MM.1S (cell line): ENCODE measurements at regions not wholly inside any gene's neighbourhood (a gene's known extent, or its start where the extent isn't known, plus 50 kb on each side); places are given as distances from the start of the nearest gene placed in this dataset.

Experiments used
- EZH2 ChIP-seq: fragments of 300-600 bp; sonication (generic); optimal IDR thresholded peaks from 2 replicates; pipeline ENCODE3; 2017; ENCODE audit warnings: low read depth, mild to moderate bottlenecking, antibody characterized with exemption, low read length, mixed read lengths
- EZH2phosphoT487 ChIP-seq: fragments of 300-600 bp; sonication (generic); IDR thresholded peaks from 2 replicates; pipeline ENCODE4 v1.6.1; 2018; ENCODE audit warnings: antibody characterized with exemption, low read length
- TF ChIP-seq, protein P1 (sequence below): fragments of 300-600 bp; sonication (generic); IDR thresholded peaks from 2 replicates; pipeline ENCODE4 v1.5.1; 2016; ENCODE audit warnings: antibody characterized with exemption, low read length, mixed read lengths

DNA sequence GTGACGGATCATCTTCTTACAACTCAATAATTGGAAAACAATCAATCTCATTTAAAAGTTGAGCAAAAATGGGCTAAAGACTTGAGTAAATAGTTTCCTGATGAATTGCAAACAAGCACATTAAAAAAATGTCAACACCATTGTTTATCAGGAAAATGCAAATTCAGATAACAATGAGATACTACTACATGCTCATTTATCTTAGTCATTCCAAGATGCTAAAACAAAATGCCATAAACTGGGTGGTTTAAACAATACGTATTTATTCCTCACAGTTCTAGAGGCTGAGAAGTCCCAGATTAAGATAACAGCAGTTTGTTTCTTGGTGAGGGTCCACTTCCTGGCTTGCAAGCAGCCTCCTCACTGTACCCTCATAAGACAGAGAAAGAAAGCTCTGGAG is 359.6 kb downstream of the NR4A2 start:
- TF ChIP-seq, protein P1, sequence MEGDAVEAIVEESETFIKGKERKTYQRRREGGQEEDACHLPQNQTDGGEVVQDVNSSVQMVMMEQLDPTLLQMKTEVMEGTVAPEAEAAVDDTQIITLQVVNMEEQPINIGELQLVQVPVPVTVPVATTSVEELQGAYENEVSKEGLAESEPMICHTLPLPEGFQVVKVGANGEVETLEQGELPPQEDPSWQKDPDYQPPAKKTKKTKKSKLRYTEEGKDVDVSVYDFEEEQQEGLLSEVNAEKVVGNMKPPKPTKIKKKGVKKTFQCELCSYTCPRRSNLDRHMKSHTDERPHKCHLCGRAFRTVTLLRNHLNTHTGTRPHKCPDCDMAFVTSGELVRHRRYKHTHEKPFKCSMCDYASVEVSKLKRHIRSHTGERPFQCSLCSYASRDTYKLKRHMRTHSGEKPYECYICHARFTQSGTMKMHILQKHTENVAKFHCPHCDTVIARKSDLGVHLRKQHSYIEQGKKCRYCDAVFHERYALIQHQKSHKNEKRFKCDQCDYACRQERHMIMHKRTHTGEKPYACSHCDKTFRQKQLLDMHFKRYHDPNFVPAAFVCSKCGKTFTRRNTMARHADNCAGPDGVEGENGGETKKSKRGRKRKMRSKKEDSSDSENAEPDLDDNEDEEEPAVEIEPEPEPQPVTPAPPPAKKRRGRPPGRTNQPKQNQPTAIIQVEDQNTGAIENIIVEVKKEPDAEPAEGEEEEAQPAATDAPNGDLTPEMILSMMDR: no peak
- no peak for TF ChIP-seq EZH2
- no peak for TF ChIP-seq EZH2phosphoT487
